NOMO-1 (cell line): ENCODE measurements at regions not wholly inside any gene's neighbourhood (a gene's known extent, or its start where the extent isn't known, plus 50 kb on each side); places are given as distances from the start of the nearest gene placed in this dataset.
"Not testable (repeated sequence)": the region's sequence is repeated elsewhere in the genome, so short reads cannot be mapped to it uniquely, and the experiment has no call there.

Source experiments
- DNase-seq, 2 experiments: peaks; one replicate each; lab custom pipeline; 2025; ENCODE audit not compliant: unreplicated experiment in 2 of 2; lab: John Stamatoyannopoulos, UW

- DNase-seq = not testable (repeated sequence)
These were observed 307.6 kb downstream of the SPATA31A1 start for GRCh38 chr9:39663020-39663419.

- not testable (repeated sequence) for DNase-seq
These were observed 308.2 kb downstream of the SPATA31A1 start for GRCh38 chr9:39663713-39664112.

- DNase-seq = not testable (repeated sequence)
These were observed 309.6 kb downstream of the SPATA31A1 start for GRCh38 chr9:39665020-39665419.

GRCh38 chr9:39674437-39675210 is 319.2 kb downstream of the SPATA31A1 start:
- DNase-seq = not testable (repeated sequence)

- DNase-seq = not testable (repeated sequence)
These were observed 319.7 kb downstream of the SPATA31A1 start for GRCh38 chr9:39675211-39675553.

GRCh38 chr9:39678534-39679263 is 323.2 kb downstream of the SPATA31A1 start:
- not testable (repeated sequence) for DNase-seq

- not testable (repeated sequence) for DNase-seq
These were observed 325.4 kb downstream of the SPATA31A1 start for GRCh38 chr9:39680694-39681401.

GRCh38 chr9:39728862-39729261 is 373.4 kb downstream of the SPATA31A1 start:
- DNase-seq = not testable (repeated sequence)

- DNase-seq = not testable (repeated sequence)
These were observed 389.4 kb downstream of the SPATA31A1 start for GRCh38 chr9:39744898-39745297.

GRCh38 chr9:39775570-39775969 is 420.1 kb downstream of the SPATA31A1 start:
- not testable (repeated sequence) for DNase-seq

GRCh38 chr9:39791356-39791755 is 435.9 kb downstream of the SPATA31A1 start:
- DNase-seq = not testable (repeated sequence)

- not testable (repeated sequence) for DNase-seq
These were observed 442.5 kb downstream of the SPATA31A1 start for GRCh38 chr9:39797935-39798334.

- DNase-seq = not testable (repeated sequence)
These were observed 443.8 kb downstream of the SPATA31A1 start for GRCh38 chr9:39799252-39799651.

- not testable (repeated sequence) for DNase-seq
These were observed 447.1 kb downstream of the SPATA31A1 start for GRCh38 chr9:39802561-39802960.

GRCh38 chr9:39809401-39810226 is 454.1 kb downstream of the SPATA31A1 start:
- DNase-seq = peak; percentile 0 to 8

- DNase-seq = not testable (repeated sequence)
These were observed 454.9 kb downstream of the SPATA31A1 start for GRCh38 chr9:39810401-39810800.

- not testable (repeated sequence) for DNase-seq
These were observed 456.1 kb downstream of the SPATA31A1 start for GRCh38 chr9:39811615-39812014.

GRCh38 chr9:39828457-39828856 is 473.0 kb downstream of the SPATA31A1 start:
- not testable (repeated sequence) for DNase-seq
